ENCODE measurements at regions not wholly inside any gene's neighbourhood (a gene's known extent, or its start where the extent isn't known, plus 50 kb on each side); places are given as distances from the start of the nearest gene placed in this dataset.
A peak's percentile ranks its signal among the peaks of the same experiment; 100 is the strongest.
"Not testable (repeated sequence)": the region's sequence is repeated elsewhere in the genome, so short reads cannot be mapped to it uniquely, and the experiment has no call there.

DNA sequence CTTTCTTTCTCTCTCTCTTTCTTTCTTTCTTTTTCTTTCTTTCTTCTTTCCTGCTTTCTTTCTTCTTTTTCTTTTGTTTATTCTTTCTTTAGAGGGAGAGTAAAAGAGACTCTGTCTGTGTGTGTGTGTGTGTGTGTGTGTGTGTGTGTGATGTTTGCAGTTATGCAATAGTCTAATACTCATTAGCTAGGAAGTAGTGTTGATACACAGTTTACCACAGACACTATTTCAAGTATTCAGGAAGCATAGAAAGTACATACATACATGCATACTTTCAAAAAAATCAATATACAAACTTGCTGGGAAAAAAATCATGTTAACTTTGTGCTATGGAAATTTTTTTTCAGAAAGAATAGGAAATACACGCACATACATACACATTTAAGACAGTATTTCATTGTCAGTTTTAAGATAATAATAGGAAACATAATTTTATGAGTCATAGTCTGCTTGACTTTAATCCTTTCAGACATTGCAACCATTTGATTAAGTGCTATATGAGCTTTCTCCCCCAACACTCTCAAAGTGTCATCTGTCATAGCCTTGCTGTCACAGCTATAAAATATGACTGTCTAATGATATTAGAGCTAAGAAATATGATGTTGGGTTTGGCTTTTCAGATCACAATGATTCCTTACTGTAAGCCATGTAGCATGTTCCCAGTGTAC lies 74.9 kb upstream of the EPHA3 start:
- H3K27me3 Mint-ChIP-seq (ENCODE audit: low read depth): no peaks in the 10 kb centered on the region
- H3K4me3 Mint-ChIP-seq: no peak overlapping the region
- H3K27ac Mint-ChIP-seq: peak overlapping the region in 1 of 3 experiments; percentile 19
- H3K36me3 Mint-ChIP-seq (ENCODE audit: low read depth): no peaks in the 10 kb centered on the region
- peaks cover 1% of the 10 kb centered on the region for H3K9me3 Mint-ChIP-seq
- no peaks in the 10 kb centered on the region for H3K4me1 Mint-ChIP-seq
- TF ChIP-seq, protein P1, sequence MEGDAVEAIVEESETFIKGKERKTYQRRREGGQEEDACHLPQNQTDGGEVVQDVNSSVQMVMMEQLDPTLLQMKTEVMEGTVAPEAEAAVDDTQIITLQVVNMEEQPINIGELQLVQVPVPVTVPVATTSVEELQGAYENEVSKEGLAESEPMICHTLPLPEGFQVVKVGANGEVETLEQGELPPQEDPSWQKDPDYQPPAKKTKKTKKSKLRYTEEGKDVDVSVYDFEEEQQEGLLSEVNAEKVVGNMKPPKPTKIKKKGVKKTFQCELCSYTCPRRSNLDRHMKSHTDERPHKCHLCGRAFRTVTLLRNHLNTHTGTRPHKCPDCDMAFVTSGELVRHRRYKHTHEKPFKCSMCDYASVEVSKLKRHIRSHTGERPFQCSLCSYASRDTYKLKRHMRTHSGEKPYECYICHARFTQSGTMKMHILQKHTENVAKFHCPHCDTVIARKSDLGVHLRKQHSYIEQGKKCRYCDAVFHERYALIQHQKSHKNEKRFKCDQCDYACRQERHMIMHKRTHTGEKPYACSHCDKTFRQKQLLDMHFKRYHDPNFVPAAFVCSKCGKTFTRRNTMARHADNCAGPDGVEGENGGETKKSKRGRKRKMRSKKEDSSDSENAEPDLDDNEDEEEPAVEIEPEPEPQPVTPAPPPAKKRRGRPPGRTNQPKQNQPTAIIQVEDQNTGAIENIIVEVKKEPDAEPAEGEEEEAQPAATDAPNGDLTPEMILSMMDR (IDR thresholded peaks at IDR 0.05; ENCODE audit: unreplicated experiment in 3 of 3): no peak

DNA sequence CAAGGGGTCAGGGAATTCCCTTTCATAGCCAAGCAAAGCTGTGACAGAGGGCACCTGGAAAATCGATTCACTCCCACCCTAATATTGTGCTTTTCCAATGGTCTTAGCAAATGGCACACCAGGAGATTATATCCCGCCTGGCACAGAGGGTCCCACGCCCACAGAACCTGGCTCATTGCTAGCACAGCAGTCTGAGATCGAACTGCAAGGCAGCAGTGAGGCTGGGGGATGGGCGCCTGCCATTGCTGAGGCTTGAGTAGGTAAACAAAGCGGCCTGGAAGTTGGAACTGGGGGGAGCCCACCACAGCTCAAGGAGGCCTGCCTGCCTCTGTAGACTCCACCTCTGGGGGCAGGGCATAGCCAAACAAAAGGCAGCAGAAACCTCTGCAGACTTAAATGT lies 72.7 kb upstream of the EPHA3 start:
- not testable (repeated sequence) for H3K27me3 Mint-ChIP-seq (ENCODE audit: low read depth); H3K4me3 Mint-ChIP-seq; H3K4me1 Mint-ChIP-seq; H3K27ac Mint-ChIP-seq; H3K36me3 Mint-ChIP-seq (ENCODE audit: low read depth); H3K9me3 Mint-ChIP-seq

DNA sequence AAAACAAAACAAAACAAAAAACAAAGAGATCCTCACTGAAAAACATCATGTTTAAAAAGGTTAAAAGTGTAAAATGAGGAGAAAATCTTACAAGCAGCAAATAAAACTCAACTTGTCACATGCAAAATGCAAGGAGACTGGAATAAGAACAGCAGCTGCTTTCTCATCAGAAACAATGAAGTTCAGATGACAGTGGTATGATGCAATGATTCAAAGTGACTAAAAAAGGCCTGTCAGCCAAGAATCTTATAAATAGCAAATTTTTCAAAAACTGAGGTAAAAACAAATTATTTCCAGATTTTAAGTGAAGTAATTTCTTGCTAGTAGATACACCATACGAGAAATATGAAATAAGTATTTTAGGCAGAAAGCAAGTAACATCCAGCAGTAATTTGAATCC lies 68.6 kb upstream of the EPHA3 start:
- peaks cover 5% of the 10 kb centered on the region for H3K4me1 Mint-ChIP-seq
- no peaks in the 10 kb centered on the region for H3K36me3 Mint-ChIP-seq (ENCODE audit: low read depth)
- peaks cover 4% of the 10 kb centered on the region for H3K9me3 Mint-ChIP-seq

DNA sequence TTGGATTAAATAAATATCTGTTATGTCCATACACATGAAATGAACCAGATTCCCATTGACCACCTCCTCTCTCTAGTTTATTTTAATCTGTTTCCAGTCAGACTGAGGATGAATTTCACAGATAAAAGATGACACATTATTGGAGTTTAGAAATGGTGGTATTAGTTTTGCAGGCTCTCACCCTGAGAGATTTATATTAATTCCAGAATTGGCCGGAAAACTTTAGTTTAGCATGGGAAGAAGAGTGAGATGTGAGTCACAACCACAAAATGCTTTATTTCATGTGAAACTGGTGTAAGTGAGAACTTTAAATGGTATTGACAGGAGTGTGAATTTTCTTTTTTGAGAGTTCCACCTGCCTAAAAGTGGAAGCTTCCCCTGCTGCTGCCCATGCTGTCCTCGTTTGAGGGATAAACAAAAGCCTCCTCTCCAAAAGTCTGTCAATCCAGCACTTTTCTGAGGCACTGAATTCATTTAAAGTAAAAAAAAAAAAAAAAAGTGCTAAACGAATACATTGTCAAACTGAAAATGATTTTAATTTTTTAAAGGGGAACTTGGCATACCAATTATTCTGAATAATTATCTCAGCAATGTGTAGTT lies 65.1 kb upstream of the EPHA3 start:
- Mint-ChIP-seq H3K4me3 (no peak overlapping the region), H3K36me3 (ENCODE audit: low read depth) (no peaks in the 10 kb centered on the region), H3K4me1 (peaks cover 5% of the 10 kb centered on the region), H3K27me3 (ENCODE audit: low read depth) (no peaks in the 10 kb centered on the region), H3K9me3 (peaks cover 4% of the 10 kb centered on the region), H3K27ac (no peak overlapping the region)
- TF ChIP-seq, protein P1 (IDR thresholded peaks at IDR 0.05; ENCODE audit: unreplicated experiment in 3 of 3): no peak

More for the DNA sequence above, 68.6 kb upstream of the EPHA3 start:
- Mint-ChIP-seq H3K27me3 (ENCODE audit: low read depth) (no peaks in the 10 kb centered on the region), H3K27ac (no peak overlapping the region), H3K4me3 (no peak overlapping the region)
- TF ChIP-seq, protein P1 (IDR thresholded peaks at IDR 0.05; ENCODE audit: unreplicated experiment in 3 of 3): no peak

DNA sequence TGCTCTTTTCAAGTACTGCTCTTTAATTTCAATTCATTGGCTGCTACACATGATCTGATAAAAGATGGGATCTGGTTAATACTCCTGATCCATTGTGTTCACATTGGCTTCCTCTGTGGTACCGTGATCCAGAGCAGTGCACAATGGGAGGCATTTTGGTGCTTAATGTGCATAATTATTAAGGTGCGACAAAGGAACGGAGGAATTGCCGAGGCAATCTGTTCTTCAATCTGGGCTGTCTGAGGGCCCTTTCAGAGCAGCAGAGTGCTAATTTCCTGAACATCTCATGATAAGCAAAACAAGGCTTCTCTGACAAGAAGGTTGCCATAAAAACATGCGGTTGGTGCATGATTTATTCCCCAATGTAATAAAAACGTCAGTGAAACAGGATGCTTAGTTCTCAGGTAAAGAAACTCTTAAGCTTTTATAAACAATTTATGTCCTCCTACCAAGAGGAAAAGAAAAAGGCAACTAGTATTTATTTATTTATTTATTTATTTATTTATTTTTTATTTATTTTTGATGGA lies 64.0 kb upstream of the EPHA3 start:
- no peaks in the 10 kb centered on the region for H3K36me3 Mint-ChIP-seq (ENCODE audit: low read depth)
- no peak overlapping the region for H3K27ac Mint-ChIP-seq
- H3K9me3 Mint-ChIP-seq: no peaks in the 10 kb centered on the region
- TF ChIP-seq, protein P1 (IDR thresholded peaks at IDR 0.05; ENCODE audit: unreplicated experiment in 3 of 3): no peak
- H3K27me3 Mint-ChIP-seq (ENCODE audit: low read depth): no peaks in the 10 kb centered on the region
- no peak overlapping the region for H3K4me3 Mint-ChIP-seq
- H3K4me1 Mint-ChIP-seq: peaks cover 5% of the 10 kb centered on the region

DNA sequence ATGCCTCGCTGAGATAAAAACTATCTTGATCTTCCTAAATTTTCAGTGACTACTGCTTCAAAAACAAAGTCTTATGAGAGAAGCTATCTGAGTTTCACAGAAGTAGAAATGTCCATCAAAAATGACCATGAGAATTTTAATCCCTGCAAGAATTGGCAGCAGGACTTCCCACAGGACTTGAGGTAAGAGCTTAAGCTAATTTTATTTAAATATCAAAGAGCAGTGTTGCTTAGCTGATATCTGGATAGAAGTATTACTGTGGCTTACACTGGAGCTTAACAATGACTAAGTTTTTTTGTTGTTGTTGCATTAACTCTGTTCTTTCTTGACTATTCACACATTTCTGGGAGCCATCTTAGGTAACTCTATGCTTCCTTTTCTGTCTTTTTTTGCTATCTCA lies 60.8 kb upstream of the EPHA3 start:
- Mint-ChIP-seq H3K27ac (no peak overlapping the region), H3K36me3 (ENCODE audit: low read depth) (no peaks in the 10 kb centered on the region), H3K27me3 (ENCODE audit: low read depth) (no peaks in the 10 kb centered on the region), H3K9me3 (no peaks in the 10 kb centered on the region), H3K4me1 (peaks cover 4% of the 10 kb centered on the region), H3K4me3 (no peak overlapping the region)
- TF ChIP-seq, protein P1 (IDR thresholded peaks at IDR 0.05; ENCODE audit: unreplicated experiment in 3 of 3): no peak
